ENCODE measurements at regions not wholly inside any gene's neighbourhood (a gene's known extent, or its start where the extent isn't known, plus 50 kb on each side); places are given as distances from the start of the nearest gene placed in this dataset.
A peak's percentile ranks its signal among the peaks of the same experiment; 100 is the strongest.

DNA sequence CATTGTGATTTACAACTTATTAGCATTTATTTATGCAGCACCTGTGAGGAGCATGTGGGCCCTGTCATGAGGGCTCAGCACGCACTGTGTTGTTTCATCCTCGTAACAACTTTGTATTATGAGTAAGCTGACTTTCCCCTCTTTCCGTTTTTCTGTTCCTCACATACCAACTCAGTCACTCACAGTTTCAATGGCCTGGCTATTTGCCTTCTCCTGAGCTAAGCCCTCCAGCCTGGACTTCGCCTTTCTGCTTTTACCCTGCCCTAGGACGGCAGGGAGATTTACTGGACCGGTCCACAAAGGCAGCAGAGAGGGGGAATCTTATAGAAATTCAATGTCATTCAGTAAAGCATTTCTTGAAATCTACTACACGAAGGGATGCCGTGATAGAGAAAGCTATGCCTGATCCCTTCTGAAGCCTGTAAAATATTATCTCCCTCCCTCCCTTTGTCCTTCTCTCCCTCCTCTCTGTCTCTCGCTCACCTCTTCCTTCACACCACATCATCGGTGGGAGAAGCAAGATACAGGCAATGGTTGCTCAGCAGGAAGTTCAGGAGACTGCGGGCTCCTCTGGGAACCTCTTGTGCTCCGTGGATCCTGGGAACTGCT lies 219.2 kb upstream of the TBX3 start:
- Histone ChIP-seq H4K20me1 (ENCODE audit: low read length) (no peaks in the 10 kb centered on the region), H3K36me3 (ENCODE audit: low read depth, low read length) (no peaks in the 10 kb centered on the region), H3K9ac (ENCODE audit: low read length) (peak overlapping the region; percentile 78), H3K9me2 (replicated peaks; ENCODE audit: low read length) (no peaks in the 10 kb centered on the region), H3K79me2 (ENCODE audit: low read length) (no peaks in the 10 kb centered on the region), H3K9me3 (ENCODE audit: low read length) (no peaks in the 10 kb centered on the region), H3K27ac (ENCODE audit: low read length) (peak overlapping the region; percentile 94), H3K4me2 (ENCODE audit: low read length) (peak overlapping the region; percentile 75), H3K4me3 (ENCODE audit: low read length) (peak overlapping the region; percentile 61), H3K4me1 (ENCODE audit: insufficient read depth, low read length) (peaks cover 47% of the 10 kb centered on the region), H3F3A (ENCODE audit: low read length, unreplicated experiment) (no peaks in the 10 kb centered on the region), H3K27me3 (ENCODE audit: low read length) (no peaks in the 10 kb centered on the region), H2AFZ (ENCODE audit: low read length) (peak overlapping the region; percentile 63)
- DNase-seq = peak; percentile 96
- POLR2A ChIA-PET (ENCODE audit: unreplicated experiment) = interaction anchor here (0.6 to 0.7 kb wide), 3 partner anchors 90 to 323 kb away, joined by 3 to 14 read pairs (median 4); no protein-coding TSS in a partner anchor
- BruUV-seq (replicated peaks) = TSS peak; percentile 80
- CTCF ChIA-PET = interaction anchor here (2.2 kb wide), 1 partner anchor 218 kb away, joined by 7 read pairs; no protein-coding TSS in a partner anchor
- intact Hi-C loops (cut with micrococcal nuclease) = loop anchor here (1.0 to 2.0 kb wide), 4 partner anchors 11 to 218 kb away; partner anchors contain the start of gene TBX3
- peak; percentile 87 for ATAC-seq
- TF ChIP-seq EZH2phosphoT487 (IDR thresholded peaks at IDR 0.05; ENCODE audit: borderline replicate concordance, low read length) = no peak
- TF ChIP-seq, protein P1, sequence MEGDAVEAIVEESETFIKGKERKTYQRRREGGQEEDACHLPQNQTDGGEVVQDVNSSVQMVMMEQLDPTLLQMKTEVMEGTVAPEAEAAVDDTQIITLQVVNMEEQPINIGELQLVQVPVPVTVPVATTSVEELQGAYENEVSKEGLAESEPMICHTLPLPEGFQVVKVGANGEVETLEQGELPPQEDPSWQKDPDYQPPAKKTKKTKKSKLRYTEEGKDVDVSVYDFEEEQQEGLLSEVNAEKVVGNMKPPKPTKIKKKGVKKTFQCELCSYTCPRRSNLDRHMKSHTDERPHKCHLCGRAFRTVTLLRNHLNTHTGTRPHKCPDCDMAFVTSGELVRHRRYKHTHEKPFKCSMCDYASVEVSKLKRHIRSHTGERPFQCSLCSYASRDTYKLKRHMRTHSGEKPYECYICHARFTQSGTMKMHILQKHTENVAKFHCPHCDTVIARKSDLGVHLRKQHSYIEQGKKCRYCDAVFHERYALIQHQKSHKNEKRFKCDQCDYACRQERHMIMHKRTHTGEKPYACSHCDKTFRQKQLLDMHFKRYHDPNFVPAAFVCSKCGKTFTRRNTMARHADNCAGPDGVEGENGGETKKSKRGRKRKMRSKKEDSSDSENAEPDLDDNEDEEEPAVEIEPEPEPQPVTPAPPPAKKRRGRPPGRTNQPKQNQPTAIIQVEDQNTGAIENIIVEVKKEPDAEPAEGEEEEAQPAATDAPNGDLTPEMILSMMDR (conservative IDR thresholded peaks at IDR 0.05; ENCODE audit: low read depth, low read length) = no peak
- TF ChIP-seq EZH2 (IDR thresholded peaks at IDR 0.05; ENCODE audit: low read length, unreplicated experiment) = no peak

DNA sequence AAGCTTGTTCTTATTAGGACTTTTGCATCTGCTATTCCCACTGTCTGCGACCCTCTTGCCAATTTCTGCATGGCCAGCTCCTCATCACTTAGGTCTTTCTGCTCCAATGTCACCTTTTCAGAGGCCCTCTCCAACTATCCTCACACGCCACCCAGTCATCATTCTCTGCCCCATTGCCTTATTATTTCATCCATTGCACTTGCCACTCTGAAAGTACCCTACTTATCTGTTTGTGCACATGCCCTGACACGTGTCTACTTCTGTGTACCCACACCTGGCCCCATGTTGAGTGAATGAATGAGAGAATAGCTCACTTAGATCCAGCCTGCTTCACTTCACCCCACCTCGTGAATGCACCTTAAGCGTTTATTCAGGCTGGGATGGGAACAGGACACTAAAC lies 218.7 kb upstream of the TBX3 start:
- H3K4me2 ChIP-seq (ENCODE audit: low read length) = peak overlapping the region; percentile 75
- TF ChIP-seq EZH2phosphoT487 (IDR thresholded peaks at IDR 0.05; ENCODE audit: borderline replicate concordance, low read length) = no peak
- TF ChIP-seq EZH2 (IDR thresholded peaks at IDR 0.05; ENCODE audit: low read length, unreplicated experiment) = no peak
- TF ChIP-seq, protein P1 (conservative IDR thresholded peaks at IDR 0.05; ENCODE audit: low read depth, low read length) = no peak
- DNase-seq (no peak), ATAC-seq (no peak)
- H3K4me3 ChIP-seq (ENCODE audit: low read length) = peak overlapping the region; percentile 61; the same call in 1 of the 2 replicates
- H3K27ac ChIP-seq (ENCODE audit: low read length) = peak overlapping the region; percentile 94
- peak overlapping the region; percentile 44 for H3K9ac ChIP-seq (ENCODE audit: low read length)
- CTCF ChIA-PET = interaction anchor here (2.2 kb wide), 1 partner anchor 218 kb away, joined by 7 read pairs; no protein-coding TSS in a partner anchor
- no peaks in the 10 kb centered on the region for H3K36me3 ChIP-seq (ENCODE audit: low read depth, low read length)
- H3K9me2 ChIP-seq (replicated peaks; ENCODE audit: low read length) = no peaks in the 10 kb centered on the region
- H3K79me2 ChIP-seq (ENCODE audit: low read length) = no peaks in the 10 kb centered on the region
- BruUV-seq (replicated peaks) = no TSS peak
- POLR2A ChIA-PET (ENCODE audit: unreplicated experiment) = interaction anchor here (0.6 kb wide), 2 partner anchors 254 to 323 kb away, joined by 3 to 14 read pairs; no protein-coding TSS in a partner anchor
- no peaks in the 10 kb centered on the region for H3K27me3 ChIP-seq (ENCODE audit: low read length)
- no peaks in the 10 kb centered on the region for H3F3A ChIP-seq (ENCODE audit: low read length, unreplicated experiment)
- no peaks in the 10 kb centered on the region for H4K20me1 ChIP-seq (ENCODE audit: low read length)
- no peaks in the 10 kb centered on the region for H3K9me3 ChIP-seq (ENCODE audit: low read length)
- intact Hi-C loops (cut with micrococcal nuclease) = loop anchor here (1.0 to 2.0 kb wide), 4 partner anchors 12 to 218 kb away; partner anchors contain the start of gene TBX3
- no peak overlapping the region for H2AFZ ChIP-seq (ENCODE audit: low read length)
- peaks cover 47% of the 10 kb centered on the region for H3K4me1 ChIP-seq (ENCODE audit: insufficient read depth, low read length)

DNA sequence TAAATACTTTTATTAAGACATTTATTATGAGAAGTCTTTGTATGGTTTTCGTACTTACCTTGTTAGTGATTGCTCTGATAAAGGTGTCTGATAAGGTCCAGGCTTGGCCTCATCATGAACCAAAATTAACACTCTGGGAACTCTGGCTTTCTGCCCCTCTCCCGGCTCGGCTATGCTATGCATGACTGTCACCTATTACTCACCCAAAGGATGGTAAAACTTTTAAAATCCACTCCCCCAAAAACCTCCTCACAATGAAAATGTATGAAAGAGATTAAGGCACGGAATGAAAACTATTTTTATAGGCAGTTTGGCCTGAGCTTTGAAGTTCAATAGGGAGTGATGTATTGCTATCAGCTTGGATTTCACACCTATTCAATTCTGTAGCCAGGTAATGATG lies 217.3 kb upstream of the TBX3 start:
- Histone ChIP-seq H3K27ac (ENCODE audit: low read length) (no peak overlapping the region), H3K27me3 (ENCODE audit: low read length) (no peaks in the 10 kb centered on the region), H3K4me3 (ENCODE audit: low read length) (no peak overlapping the region), H3K4me1 (ENCODE audit: insufficient read depth, low read length) (peaks cover 47% of the 10 kb centered on the region), H3K4me2 (ENCODE audit: low read length) (peak overlapping the region; percentile 41), H3K9ac (ENCODE audit: low read length) (no peak overlapping the region), H2AFZ (ENCODE audit: low read length) (no peak overlapping the region), H3K79me2 (ENCODE audit: low read length) (no peaks in the 10 kb centered on the region), H3K9me3 (ENCODE audit: low read length) (no peaks in the 10 kb centered on the region), H3K9me2 (replicated peaks; ENCODE audit: low read length) (no peaks in the 10 kb centered on the region), H3K36me3 (ENCODE audit: low read depth, low read length) (no peaks in the 10 kb centered on the region), H4K20me1 (ENCODE audit: low read length) (no peaks in the 10 kb centered on the region), H3F3A (ENCODE audit: low read length, unreplicated experiment) (no peaks in the 10 kb centered on the region)
- intact Hi-C loops (cut with micrococcal nuclease) = no loop called here
- peak; percentile 64 for DNase-seq
- no TSS peak for BruUV-seq (replicated peaks)
- ChIA-PET CTCF (interaction anchor here (0.6 to 2.2 kb wide), 3 partner anchors 209 to 217 kb away, joined by 3 to 7 read pairs (median 5); partner anchors contain the start of gene TBX3), POLR2A (ENCODE audit: unreplicated experiment) (no interaction called here)
- TF ChIP-seq, protein P1 (conservative IDR thresholded peaks at IDR 0.05; ENCODE audit: low read depth, low read length) = no peak
- TF ChIP-seq EZH2 (IDR thresholded peaks at IDR 0.05; ENCODE audit: low read length, unreplicated experiment) = no peak
- no peak for TF ChIP-seq EZH2phosphoT487 (IDR thresholded peaks at IDR 0.05; ENCODE audit: borderline replicate concordance, low read length)
- ATAC-seq = peak; percentile 24
